ENCODE measurements at regions not wholly inside any gene's neighbourhood (a gene's known extent, or its start where the extent isn't known, plus 50 kb on each side); places are given as distances from the start of the nearest gene placed in this dataset.

GRCh38 chr4:93960450-93960849, 131.9 kb downstream of the ATOH1 start:
- no peaks in the 10 kb centered on the region for H3K4me1 ChIP-seq (ENCODE audit: control insufficient read depth in 1 of 2, insufficient read depth in 2 of 2, low read length in 2 of 2)

More at GRCh38 chr4:93960450-93960849, 131.9 kb downstream of the ATOH1 start:
- Histone ChIP-seq H3K27me3 (ENCODE audit: insufficient read depth, low read length) (no peaks in the 10 kb centered on the region), H3K9me3 (ENCODE audit: control insufficient read depth in 1 of 2, insufficient read depth in 1 of 2, low read depth in 1 of 2, low read length in 2 of 2) (no peaks in the 10 kb centered on the region), H3K79me2 (ENCODE audit: insufficient read depth, low read length) (no peaks in the 10 kb centered on the region), H3K9me2 (ENCODE audit: insufficient read depth) (no peaks in the 10 kb centered on the region), H3K4me3 (replicated peaks in 1 of 2; ENCODE audit: low read depth in 1 of 2, low read length in 2 of 2) (no peak overlapping the region), H2AFZ (ENCODE audit: low read depth, low read length, poor library complexity, severe bottlenecking) (no peak overlapping the region), H3K4me2 (ENCODE audit: low read length) (no peak overlapping the region), H3K27ac (ENCODE audit: low read depth, low read length) (no peak overlapping the region), H4K20me1 (ENCODE audit: insufficient read depth) (no peaks in the 10 kb centered on the region), H3K9ac (ENCODE audit: low read length) (no peak overlapping the region), H3K36me3 (ENCODE audit: control insufficient read depth in 1 of 2, insufficient read depth in 2 of 2, low read length in 2 of 2) (no peaks in the 10 kb centered on the region)
- POLR2A ChIA-PET: no interaction called here
- CTCF ChIA-PET: no interaction called here
- no peak for DNase-seq (ENCODE audit: low read depth, low spot score)
- RAD21 ChIA-PET (ENCODE audit: low non-redundant PET in 1 of 2, low total read pairs in 2 of 2, uncharacterized antibody in 2 of 2, unreplicated experiment in 2 of 2): no interaction called here
- intact Hi-C loops (cut with micrococcal nuclease): no loop called here
- BruUV-seq (replicated peaks): no TSS peak
- TF ChIP-seq CBX3 (IDR thresholded peaks at IDR 0.05; ENCODE audit: low read depth) (no peak), SRF (IDR thresholded peaks at IDR 0.05; ENCODE audit: low read depth) (no peak), EZH2 (IDR thresholded peaks at IDR 0.05) (no peak), SIN3A (IDR thresholded peaks at IDR 0.05; ENCODE audit: low read depth) (no peak), TCF7L2 (IDR thresholded peaks at IDR 0.05; ENCODE audit: borderline replicate concordance, extremely low read depth, insufficient read depth, insufficient read length) (no peak), EGR1 (IDR thresholded peaks at IDR 0.05; ENCODE audit: low read depth) (no peak), POLR2AphosphoS5 (IDR thresholded peaks at IDR 0.05; ENCODE audit: low read depth, low read length) (no peak), REST (IDR thresholded peaks at IDR 0.05; ENCODE audit: low read depth) (no peak), ZNF274 (IDR thresholded peaks at IDR 0.05; ENCODE audit: low read depth, low read length) (no peak), FOSL1 (IDR thresholded peaks at IDR 0.05; ENCODE audit: low read depth) (no peak), ELF1 (IDR thresholded peaks at IDR 0.05; ENCODE audit: borderline replicate concordance, low read depth) (no peak), YY1 (IDR thresholded peaks at IDR 0.05; ENCODE audit: extremely low read depth, insufficient replicate concordance, low read depth, low read length) (no peak), ZFX (IDR thresholded peaks at IDR 0.05) (no peak), CEBPB (IDR thresholded peaks at IDR 0.05; ENCODE audit: low read depth) (no peak), EZH2phosphoT487 (IDR thresholded peaks at IDR 0.05; ENCODE audit: borderline replicate concordance) (no peak), JUND (IDR thresholded peaks at IDR 0.05) (no peak)
- TF ChIP-seq, protein P1, sequence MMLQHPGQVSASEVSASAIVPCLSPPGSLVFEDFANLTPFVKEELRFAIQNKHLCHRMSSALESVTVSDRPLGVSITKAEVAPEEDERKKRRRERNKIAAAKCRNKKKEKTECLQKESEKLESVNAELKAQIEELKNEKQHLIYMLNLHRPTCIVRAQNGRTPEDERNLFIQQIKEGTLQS (IDR thresholded peaks at IDR 0.05): no peak
- TF ChIP-seq, protein P2, sequence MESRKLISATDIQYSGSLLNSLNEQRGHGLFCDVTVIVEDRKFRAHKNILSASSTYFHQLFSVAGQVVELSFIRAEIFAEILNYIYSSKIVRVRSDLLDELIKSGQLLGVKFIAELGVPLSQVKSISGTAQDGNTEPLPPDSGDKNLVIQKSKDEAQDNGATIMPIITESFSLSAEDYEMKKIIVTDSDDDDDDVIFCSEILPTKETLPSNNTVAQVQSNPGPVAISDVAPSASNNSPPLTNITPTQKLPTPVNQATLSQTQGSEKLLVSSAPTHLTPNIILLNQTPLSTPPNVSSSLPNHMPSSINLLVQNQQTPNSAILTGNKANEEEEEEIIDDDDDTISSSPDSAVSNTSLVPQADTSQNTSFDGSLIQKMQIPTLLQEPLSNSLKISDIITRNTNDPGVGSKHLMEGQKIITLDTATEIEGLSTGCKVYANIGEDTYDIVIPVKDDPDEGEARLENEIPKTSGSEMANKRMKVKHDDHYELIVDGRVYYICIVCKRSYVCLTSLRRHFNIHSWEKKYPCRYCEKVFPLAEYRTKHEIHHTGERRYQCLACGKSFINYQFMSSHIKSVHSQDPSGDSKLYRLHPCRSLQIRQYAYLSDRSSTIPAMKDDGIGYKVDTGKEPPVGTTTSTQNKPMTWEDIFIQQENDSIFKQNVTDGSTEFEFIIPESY (IDR thresholded peaks at IDR 0.05; ENCODE audit: extremely low read depth, insufficient replicate concordance, low read length): no peak
- ATAC-seq: no peak

Data from HCT116 (cell line).